GM12878 (cell line): ENCODE measurements at regions not wholly inside any gene's neighbourhood (a gene's known extent, or its start where the extent isn't known, plus 50 kb on each side); places are given as distances from the start of the nearest gene placed in this dataset.

Source experiments
- ATAC-seq: fragments of 200-7000 bp; cut with Tn5 transposase; 3 replicates; pipeline ENCODE4 v1.9.1; 2020; ENCODE audit warnings: mild to moderate bottlenecking, moderate library complexity
- BruUV-seq: library from RNA; stranded (reverse); fragments of 400-500 nt; replicated peaks from 2 replicates; lab custom pipeline; 2021; lab: Mats Ljungman, UMichigan
- CTCF ChIA-PET: fragments of 300-600 bp; sonication (Branson Sonifier 250); formaldehyde crosslinking; extraction: SDS; loops from one replicate; lab custom pipeline; 2021; ENCODE audit warnings: inconsistent platforms; lab: Yijun Ruan, JAX
- POLR2A ChIA-PET: fragments of 350-600 bp; formaldehyde crosslinking; extraction: SDS; loops from one replicate; lab custom pipeline; 2021; ENCODE audit warnings: inconsistent platforms; lab: Charles Lee
- RAD21 ChIA-PET: fragments of 300-600 bp; sonication (Branson Sonifier 250); formaldehyde crosslinking; loops from one replicate; lab custom pipeline; 2023; ENCODE audit warnings: antibody characterized with exemption; ENCODE audit not compliant: unreplicated experiment; lab: Charles Lee
- SMC1A ChIA-PET: fragments of 300-600 bp; sonication (Branson Sonifier 250); formaldehyde crosslinking; loops from one replicate; lab custom pipeline; 2023; ENCODE audit not compliant: unreplicated experiment, uncharacterized antibody; lab: Charles Lee
- DNase-seq: peaks from one replicate; pipeline ENCODE4 v3.0.0-alpha.2; 2011; ENCODE audit warnings: low read depth, low spot score
- FAIRE-seq: peaks from 3 replicates; lab custom pipeline; 2011; peaks lifted over from hg19 to GRCh38; lab: Jason Lieb, UNC
- H2AFZ ChIP-seq: 2 replicates; pipeline ENCODE4 v1.6.0; 2011; ENCODE audit warnings: low read depth, low read length, control low read depth; ENCODE audit not compliant: control insufficient read depth
- H3K27ac ChIP-seq: 2 replicates; pipeline ENCODE4 v1.5.1; 2011; ENCODE audit warnings: control low read depth; ENCODE audit not compliant: control insufficient read depth, insufficient read depth
- H3K27me3 ChIP-seq, 2 experiments: replicated peaks in 1 of 2; 2 replicates each; pipeline versions ENCODE4 v1.6.0 to v1.6.1; 2011; ENCODE audit warnings: low read length in 1 of 2; ENCODE audit not compliant: control insufficient read depth in 2 of 2, insufficient read depth in 2 of 2
- H3K36me3 ChIP-seq, 2 experiments: 2 replicates each; pipeline ENCODE4 v1.5.1; 2011; ENCODE audit warnings: low read length in 1 of 2; ENCODE audit not compliant: control insufficient read depth in 2 of 2, insufficient read depth in 2 of 2
- H3K4me1 ChIP-seq: 2 replicates; pipeline ENCODE4 v1.6.1; 2011; ENCODE audit warnings: mild to moderate bottlenecking, low read length, moderate library complexity, mixed read lengths; ENCODE audit not compliant: control insufficient read depth, insufficient read depth
- H3K4me2 ChIP-seq: 2 replicates; pipeline ENCODE4 v1.6.0; 2011; ENCODE audit warnings: control low read depth; ENCODE audit not compliant: control insufficient read depth, insufficient read depth
- H3K4me3 ChIP-seq: fragments of 200-600 bp; sonication (generic); 2 replicates; pipeline ENCODE4 v1.5.1; 2016
- H3K79me2 ChIP-seq: 2 replicates; pipeline ENCODE4 v1.6.0; 2011; ENCODE audit warnings: low read length; ENCODE audit not compliant: control insufficient read depth, insufficient read depth
- H3K9ac ChIP-seq: 2 replicates; pipeline ENCODE4 v1.8.0; 2011; ENCODE audit warnings: low read length, control low read depth, mixed read lengths; ENCODE audit not compliant: control insufficient read depth, insufficient read depth
- H3K9me3 ChIP-seq: replicated peaks from 3 replicates; pipeline ENCODE4 v1.5.1; 2011; ENCODE audit warnings: mild to moderate bottlenecking, low read length; ENCODE audit not compliant: control insufficient read depth, insufficient read depth
- H4K20me1 ChIP-seq: 2 replicates; pipeline ENCODE4 v1.6.0; 2011; ENCODE audit not compliant: control insufficient read depth, insufficient read depth
- ATF2 ChIP-seq: IDR thresholded peaks from 2 replicates; pipeline ENCODE4 v1.6.1; 2012; ENCODE audit warnings: low read length, inconsistent platforms
- NKRF ChIP-seq: fragments of 450-650 bp; conservative IDR thresholded peaks from 2 replicates; pipeline ENCODE4 v1.6.1; 2017; ENCODE audit warnings: mild to moderate bottlenecking, moderate library complexity
- SP1 ChIP-seq: IDR thresholded peaks from one replicate; pipeline ENCODE4 v1.6.1; 2011; ENCODE audit warnings: low read depth, low read length
- ZBTB33 ChIP-seq: fragments of 450-650 bp; IDR thresholded peaks from 2 replicates; pipeline ENCODE4 v1.6.1; 2017; ENCODE audit warnings: mild to moderate bottlenecking
- ZNF24 ChIP-seq: fragments of 450-650 bp; IDR thresholded peaks from 2 replicates; pipeline ENCODE4 v1.6.1; 2017; ENCODE audit warnings: antibody characterized with exemption, mild to moderate bottlenecking
- ZNF622 ChIP-seq: fragments of 450-650 bp; IDR thresholded peaks from 2 replicates; pipeline ENCODE4 v1.6.1; 2017; ENCODE audit warnings: mild to moderate bottlenecking, inconsistent platforms
- in situ Hi-C: fragments of 300-500 bp; cut with MboI; formaldehyde crosslinking; loops from 9 replicates; pipeline ENCODE4 v1.14.3; 2018; ENCODE audit warnings: mixed read lengths
- intact Hi-C: fragments of 100-400 bp; cut with micrococcal nuclease; formaldehyde crosslinking; loops from one replicate; pipeline ENCODE4 v1.14.2; 2022; ENCODE audit not compliant: unreplicated experiment

- TF ChIP-seq ATF2 (no peak), ZNF24 (no peak), SP1 (no peak), ZNF622 (no peak), NKRF (no peak), ZBTB33 (no peak)
- H3K4me1 ChIP-seq = peaks cover 36% of the 10 kb centered on the region
- H3K4me3 ChIP-seq = no peak overlapping the region
- ChIA-PET SMC1A (interaction anchor here (0.9 to 6.3 kb wide), 14 partner anchors 12 to 183 kb away, joined by 3 to 90 read pairs (median 4); no protein-coding TSS in a partner anchor), POLR2A (interaction anchor here (1.2 kb wide), 1 partner anchor 174 kb away, joined by 4 read pairs; no protein-coding TSS in a partner anchor), CTCF (interaction anchor here (0.8 to 4.2 kb wide), 16 partner anchors 22 to 851 kb away, joined by 3 to 81 read pairs (median 3); partner anchors contain the start of gene FDX1), RAD21 (interaction anchor here (0.6 to 4.3 kb wide), 10 partner anchors 25 to 177 kb away, joined by 3 to 42 read pairs (median 4); no protein-coding TSS in a partner anchor)
- in situ Hi-C loops (loop anchor here (5.0 kb wide), 3 partner anchors 173 to 513 kb away; no protein-coding TSS in a partner anchor), intact Hi-C loops (loop anchor here (5.0 kb wide), 1 partner anchor 523 kb away; no protein-coding TSS in a partner anchor)
- no peaks in the 10 kb centered on the region for H3K9me3 ChIP-seq
- no peak overlapping the region for H2AFZ ChIP-seq
- no peak overlapping the region for H3K9ac ChIP-seq
- H3K27me3 ChIP-seq = no peaks in the 10 kb centered on the region
- no peaks in the 10 kb centered on the region for H3K79me2 ChIP-seq
- no peak overlapping the region for H3K27ac ChIP-seq
- H4K20me1 ChIP-seq = no peaks in the 10 kb centered on the region
- 0 out of 3 replicates have a peak, but pooled peaks have one; percentile 3 for ATAC-seq
- no peak overlapping the region for H3K4me2 ChIP-seq
- no peaks in the 10 kb centered on the region for H3K36me3 ChIP-seq
- DNase-seq = no peak
- FAIRE-seq = no peak
- BruUV-seq = no TSS peak
Measured at GRCh38 chr11:110374921-110375320, 54.8 kb upstream of the FDX1 start.
